ENCODE measurements at regions not wholly inside any gene's neighbourhood (a gene's known extent, or its start where the extent isn't known, plus 50 kb on each side); places are given as distances from the start of the nearest gene placed in this dataset.

DNA sequence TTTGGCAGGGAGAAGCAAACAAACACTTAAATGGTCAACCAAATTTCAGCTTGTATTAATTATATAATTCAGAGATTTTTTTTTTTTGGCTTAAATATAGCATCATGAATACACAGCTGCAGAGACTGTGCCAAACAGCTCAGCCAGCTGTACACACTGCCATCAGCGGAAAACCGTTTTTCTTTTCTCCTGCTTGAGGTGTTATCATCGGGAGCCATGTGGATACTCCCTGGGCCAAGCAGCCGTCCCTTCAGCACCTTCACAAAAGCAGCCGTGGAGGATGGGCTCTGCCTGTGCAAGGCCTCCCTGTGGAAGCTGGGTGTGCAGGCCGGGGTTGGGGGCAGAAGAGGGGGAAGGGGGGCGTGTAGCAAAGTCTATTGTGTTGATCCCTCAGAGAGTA, 85.0 kb downstream of the NUF2 start:
- Histone ChIP-seq H3K27ac (no peak overlapping the region), H3K27me3 (no peaks in the 10 kb centered on the region), H3K36me3 (ENCODE audit: low read depth, missing control alignments) (no peaks in the 10 kb centered on the region), H3K4me1 (no peaks in the 10 kb centered on the region), H3K4me3 (no peak overlapping the region), H3K9me3 (no peaks in the 10 kb centered on the region)
- WGBS, 2 donors, result 35 to 57% methylated on average over 6 to 7 of the region's 7 CpGs
- no peak for DNase-seq
- intact Hi-C loops (cut with DNase I; ENCODE audit: low total_unique reads), result no loop called here
- TF ChIP-seq CTCF (IDR thresholded peaks at IDR 0.05) (no peak), POLR2A (IDR thresholded peaks at IDR 0.05) (no peak)

GRCh38 chr1:163408262-163408661, 86.5 kb downstream of the NUF2 start:
- H3K4me3 ChIP-seq, result no peak overlapping the region
- intact Hi-C loops (cut with DNase I; ENCODE audit: low total_unique reads), result no loop called here
- H3K27me3 ChIP-seq, result no peaks in the 10 kb centered on the region
- TF ChIP-seq POLR2A (IDR thresholded peaks at IDR 0.05) (no peak), CTCF (IDR thresholded peaks at IDR 0.05) (no peak)
- 69 to 81% methylated on average over 23 to 24 of the region's 24 CpGs for WGBS, 2 donors
- no peak overlapping the region for H3K27ac ChIP-seq
- no peaks in the 10 kb centered on the region for H3K9me3 ChIP-seq
- H3K4me1 ChIP-seq, result no peaks in the 10 kb centered on the region
- no peak for DNase-seq
- no peaks in the 10 kb centered on the region for H3K36me3 ChIP-seq (ENCODE audit: low read depth, missing control alignments)

DNA sequence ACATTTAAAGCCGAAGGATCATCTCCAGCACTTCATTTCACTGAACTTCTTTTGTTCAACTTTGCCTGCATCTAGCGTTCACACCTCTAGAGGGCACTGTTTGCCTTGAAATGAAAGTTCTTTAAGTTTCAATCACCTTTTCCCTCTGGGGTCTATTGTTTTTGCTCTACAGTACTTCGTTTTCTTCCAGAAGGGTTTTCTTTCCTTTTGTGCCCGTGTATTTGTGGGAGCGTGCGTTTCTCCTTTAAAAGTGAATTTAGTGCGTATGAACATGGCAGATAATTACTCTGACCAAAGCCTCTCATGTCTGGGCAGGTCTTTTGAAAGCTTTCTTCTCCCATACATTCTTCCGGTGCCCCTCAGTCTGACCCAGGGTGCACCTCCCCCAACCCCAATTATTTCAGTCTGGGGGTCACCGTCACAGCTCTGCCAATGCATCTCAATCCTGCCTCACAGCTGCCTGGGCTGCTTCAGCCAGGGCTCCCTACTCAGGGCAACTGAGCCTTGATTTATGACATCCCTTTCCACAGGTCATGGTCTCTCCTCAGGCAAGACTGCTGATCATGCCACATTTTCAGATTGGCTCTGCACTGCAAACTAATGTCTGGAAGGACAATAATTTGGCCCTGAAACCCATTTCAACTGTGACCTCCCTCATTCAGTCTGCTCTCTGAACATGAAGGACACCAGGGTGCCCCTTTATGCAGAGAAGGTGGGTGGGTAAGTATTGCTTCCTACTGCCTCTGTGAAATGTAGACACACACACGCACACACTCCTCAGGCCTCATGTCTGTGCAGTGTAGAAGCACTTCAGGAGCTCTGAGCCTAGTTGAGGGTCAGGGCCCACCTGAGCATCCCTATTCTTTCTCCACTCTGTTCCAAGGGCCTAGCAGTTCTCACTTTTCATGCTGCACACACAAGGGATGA, 88.6 kb downstream of the NUF2 start:
- Histone ChIP-seq H3K9me3 (no peaks in the 10 kb centered on the region), H3K36me3 (ENCODE audit: low read depth, missing control alignments) (no peaks in the 10 kb centered on the region), H3K27me3 (no peaks in the 10 kb centered on the region), H3K27ac (no peak overlapping the region), H3K4me3 (no peak overlapping the region), H3K4me1 (no peaks in the 10 kb centered on the region)
- 27 to 32% methylated on average over 10 of the region's 10 CpGs for WGBS, 2 donors
- DNase-seq, result peak; percentile 78
- TF ChIP-seq CTCF (IDR thresholded peaks at IDR 0.05) (peak in 2 of 3 experiments; percentile 48 to 62), POLR2A (IDR thresholded peaks at IDR 0.05) (no peak)
- intact Hi-C loops (cut with DNase I; ENCODE audit: low total_unique reads), result no loop called here

DNA sequence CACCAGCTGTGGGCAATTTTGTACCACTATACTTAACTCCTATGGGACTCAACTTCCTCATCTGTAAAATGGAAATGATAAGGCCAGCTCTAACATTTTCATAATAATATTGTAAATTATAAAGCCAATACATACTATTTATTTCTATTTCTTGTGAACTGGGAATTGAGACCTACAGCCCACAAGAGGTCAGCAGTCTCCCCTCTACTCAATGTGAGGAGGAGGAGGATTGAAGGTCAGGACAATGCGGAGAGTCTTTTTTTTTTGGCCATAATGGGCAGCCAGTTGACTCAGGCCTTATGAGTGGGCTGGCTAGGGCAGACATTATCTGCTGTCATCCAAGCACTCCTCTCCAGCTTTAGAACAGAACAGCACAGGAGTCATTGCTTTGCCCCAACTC, 90.5 kb downstream of the NUF2 start:
- TF ChIP-seq POLR2A (IDR thresholded peaks at IDR 0.05), result no peak
- TF ChIP-seq CTCF (IDR thresholded peaks at IDR 0.05), result no peak
- Histone ChIP-seq H3K9me3 (no peaks in the 10 kb centered on the region), H3K4me1 (no peaks in the 10 kb centered on the region), H3K27ac (no peak overlapping the region), H3K27me3 (no peaks in the 10 kb centered on the region), H3K4me3 (no peak overlapping the region), H3K36me3 (ENCODE audit: low read depth, missing control alignments) (no peaks in the 10 kb centered on the region)
- 47 to 62% methylated on average over 1 of the region's 1 CpG for WGBS, 2 donors
- no peak for DNase-seq
- intact Hi-C loops (cut with DNase I; ENCODE audit: low total_unique reads), result no loop called here

DNA sequence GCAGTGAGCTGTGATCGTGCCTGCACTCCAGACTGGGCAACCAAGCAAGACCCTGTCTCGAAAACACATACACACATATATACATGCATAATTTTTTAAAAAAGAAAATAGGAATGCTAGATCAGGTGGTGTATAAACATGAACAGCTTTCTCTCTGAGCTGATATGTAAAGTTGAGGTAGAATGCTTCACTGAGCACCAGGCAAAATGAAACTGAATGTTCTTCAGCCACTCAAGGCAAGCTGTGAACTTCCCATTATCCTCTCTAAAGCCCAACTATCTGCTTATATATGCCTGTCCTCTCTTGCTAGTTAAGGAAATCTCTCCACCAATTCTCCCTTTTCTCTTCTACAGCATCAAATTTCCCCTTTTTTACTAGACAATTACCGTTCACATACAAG, 93.0 kb downstream of the NUF2 start:
- intact Hi-C loops (cut with DNase I; ENCODE audit: low total_unique reads), result no loop called here
- no peak for DNase-seq
- Histone ChIP-seq H3K27ac (no peak overlapping the region), H3K4me3 (no peak overlapping the region), H3K27me3 (no peaks in the 10 kb centered on the region), H3K36me3 (ENCODE audit: low read depth, missing control alignments) (no peaks in the 10 kb centered on the region), H3K9me3 (no peaks in the 10 kb centered on the region), H3K4me1 (no peaks in the 10 kb centered on the region)
- no peak for TF ChIP-seq POLR2A (IDR thresholded peaks at IDR 0.05)
- TF ChIP-seq CTCF (IDR thresholded peaks at IDR 0.05), result no peak
- 77 to 90% methylated on average over 3 of the region's 3 CpGs for WGBS, 2 donors

Measured in testis (tissue), 2 donors.